Left renal pelvis (tissue), 4 donors: ENCODE measurements at regions not wholly inside any gene's neighbourhood (a gene's known extent, or its start where the extent isn't known, plus 50 kb on each side); places are given as distances from the start of the nearest gene placed in this dataset.
"Not testable (repeated sequence)": the region's sequence is repeated elsewhere in the genome, so short reads cannot be mapped to it uniquely, and the experiment has no call there.

ENCODE experiments used
- DNase-seq, 4 donors: peaks; one replicate each; pipeline ENCODE4 v3.0.0-alpha.2; 2013; ENCODE audit warnings: low read depth in 4 of 4, low spot score in 3 of 4

DNA sequence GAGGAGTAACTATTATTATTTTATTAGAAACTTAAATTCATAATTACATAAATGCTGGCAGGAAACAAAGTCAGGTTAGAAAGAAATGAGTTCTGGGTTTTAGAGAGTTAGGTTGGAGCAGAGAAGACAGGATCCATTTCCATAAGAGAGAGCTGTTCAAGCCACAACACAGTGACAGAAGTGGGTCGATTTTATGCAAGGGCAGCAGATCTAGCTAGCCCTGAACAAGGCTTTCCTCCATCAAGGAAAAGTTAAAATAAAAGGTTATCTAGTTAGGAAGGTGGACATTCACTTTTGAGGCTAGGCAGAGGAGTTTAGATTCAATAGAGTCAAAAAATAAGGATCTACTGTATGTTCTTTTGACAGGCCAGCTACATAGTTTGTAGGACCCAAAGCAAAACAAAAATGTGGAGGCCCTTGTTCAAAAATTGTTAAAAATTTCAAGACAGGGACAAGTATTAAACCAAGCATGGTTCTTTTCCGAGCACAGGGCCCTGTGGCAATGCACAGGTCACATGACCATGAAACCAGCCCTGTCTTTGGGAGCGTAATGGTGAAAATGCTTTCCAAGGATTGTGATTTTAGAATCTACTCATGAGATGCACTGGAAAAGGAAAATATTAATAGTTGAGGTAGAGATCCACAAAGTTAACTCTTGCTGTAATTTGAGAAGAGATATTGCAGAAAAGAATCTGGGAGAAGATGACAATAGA lies 91.2 kb upstream of the CREB1 start:
- no peak for DNase-seq

GRCh38 chr2:207439881-207440280 lies 89.9 kb upstream of the CREB1 start:
- not testable (repeated sequence) for DNase-seq

- no peak for DNase-seq
Measured at GRCh38 chr2:207444756-207445155, 85.0 kb upstream of the CREB1 start.

DNA sequence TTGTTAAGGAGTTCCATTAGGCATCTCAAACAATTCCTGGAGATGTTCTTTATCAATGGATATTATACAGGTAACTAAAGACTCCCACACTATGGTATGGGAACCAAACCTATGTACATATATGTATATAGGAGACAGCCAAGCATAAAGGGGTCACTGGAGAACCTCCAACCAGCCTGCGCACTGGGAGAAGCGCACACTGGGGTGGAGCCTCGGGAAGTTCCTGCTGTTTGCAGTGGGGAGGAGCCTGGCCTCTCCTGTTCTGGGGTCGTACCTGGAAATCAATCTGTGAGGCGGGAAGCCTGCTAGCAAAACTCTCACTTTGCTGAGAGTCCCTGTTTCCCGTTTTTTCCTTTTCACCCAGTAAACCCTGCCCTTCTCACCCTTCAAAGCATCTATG lies 83.1 kb upstream of the CREB1 start:
- no peak for DNase-seq

GRCh38 chr2:207448006-207448405 lies 81.8 kb upstream of the CREB1 start:
- DNase-seq: no peak

GRCh38 chr2:207449642-207450165 lies 80.1 kb upstream of the CREB1 start:
- DNase-seq: no peak

DNA sequence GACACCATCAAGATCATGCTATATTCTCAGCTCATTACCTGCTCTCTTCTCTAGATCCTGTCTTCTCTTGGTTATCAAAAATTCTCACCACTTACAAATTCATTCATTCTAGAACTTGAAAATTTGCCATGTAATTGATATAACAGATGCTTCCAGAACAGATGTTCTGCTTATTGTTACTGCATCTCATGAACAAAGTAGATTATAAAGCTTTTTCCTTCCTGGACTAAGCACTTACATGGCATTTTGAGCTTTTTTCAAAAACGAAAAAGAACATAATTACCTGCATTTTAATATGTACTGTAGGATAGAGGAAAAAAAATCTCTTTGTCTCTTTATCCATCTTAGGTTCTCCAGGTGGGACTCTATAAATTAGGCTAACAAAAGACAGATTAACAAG lies 79.6 kb upstream of the CREB1 start:
- no peak for DNase-seq

GRCh38 chr2:207458582-207458981 lies 71.2 kb upstream of the CREB1 start:
- DNase-seq: no peak

DNA sequence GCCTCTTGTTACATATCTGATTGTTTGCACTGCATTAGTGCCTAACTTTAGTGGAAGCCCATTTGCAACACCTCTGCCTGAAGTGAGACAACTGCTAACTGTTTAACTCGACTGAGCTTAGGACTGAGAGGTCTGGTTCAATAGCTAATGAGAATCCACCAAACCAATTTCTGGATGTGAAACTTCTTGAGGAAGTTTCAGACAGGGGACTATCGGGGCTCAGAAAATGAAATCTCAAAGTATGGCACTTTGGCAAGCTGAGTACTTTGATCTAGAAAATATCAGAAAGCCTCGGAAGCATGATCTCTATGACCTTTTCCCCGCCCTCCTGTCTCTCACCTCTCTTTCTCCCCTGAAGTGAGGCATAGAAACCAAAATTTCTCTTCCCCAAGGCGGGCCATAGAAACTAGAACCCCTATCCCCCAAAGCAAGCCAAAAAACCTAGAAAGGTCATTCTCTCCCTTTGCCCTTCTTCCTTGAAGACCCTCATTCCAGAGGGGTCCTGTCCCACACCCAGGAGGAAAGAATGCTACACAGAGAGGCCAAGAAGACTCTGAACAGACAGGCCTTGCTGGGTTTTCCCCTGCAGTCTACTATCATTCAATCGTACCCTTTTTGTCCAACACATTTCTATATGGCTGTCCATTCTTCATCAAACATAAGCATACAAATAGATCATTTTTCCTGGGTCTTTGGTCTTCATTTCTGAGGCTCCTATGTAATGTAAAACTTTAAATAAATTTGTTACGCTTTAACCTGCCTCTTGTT lies 69.6 kb upstream of the CREB1 start:
- DNase-seq: no peak

- no peak for DNase-seq
Measured at GRCh38 chr2:207463433-207463832, 66.3 kb upstream of the CREB1 start.

- DNase-seq: no peak
Measured at GRCh38 chr2:207464007-207464406, 65.8 kb upstream of the CREB1 start.

GRCh38 chr2:207465894-207466293 lies 63.9 kb upstream of the CREB1 start:
- no peak for DNase-seq

GRCh38 chr2:207467716-207468347 lies 61.9 kb upstream of the CREB1 start:
- no peak for DNase-seq

DNA sequence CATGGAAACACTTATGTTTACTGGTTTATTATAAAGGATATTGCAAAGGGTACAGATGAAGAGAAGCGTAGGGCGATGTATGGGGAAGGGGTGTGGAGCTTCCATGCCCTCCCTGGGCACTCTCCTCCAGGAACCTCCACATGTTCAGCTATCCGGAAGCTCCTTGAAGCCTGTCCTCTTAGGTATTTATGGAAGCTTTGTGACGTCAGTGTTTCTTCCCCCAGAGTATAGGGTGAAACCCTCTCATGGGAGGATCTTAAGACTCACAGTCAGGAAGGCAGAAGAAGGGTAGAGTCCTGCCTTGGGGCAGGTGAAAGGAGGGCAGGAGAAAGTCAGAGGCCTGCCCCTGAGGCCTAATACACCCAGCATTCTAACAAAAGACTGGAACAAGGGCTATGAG lies 61.3 kb upstream of the CREB1 start:
- DNase-seq: no peak

GRCh38 chr2:207469451-207469850 lies 60.3 kb upstream of the CREB1 start:
- DNase-seq: no peak

GRCh38 chr2:207469943-207470729 lies 59.6 kb upstream of the CREB1 start:
- DNase-seq: no peak

DNA sequence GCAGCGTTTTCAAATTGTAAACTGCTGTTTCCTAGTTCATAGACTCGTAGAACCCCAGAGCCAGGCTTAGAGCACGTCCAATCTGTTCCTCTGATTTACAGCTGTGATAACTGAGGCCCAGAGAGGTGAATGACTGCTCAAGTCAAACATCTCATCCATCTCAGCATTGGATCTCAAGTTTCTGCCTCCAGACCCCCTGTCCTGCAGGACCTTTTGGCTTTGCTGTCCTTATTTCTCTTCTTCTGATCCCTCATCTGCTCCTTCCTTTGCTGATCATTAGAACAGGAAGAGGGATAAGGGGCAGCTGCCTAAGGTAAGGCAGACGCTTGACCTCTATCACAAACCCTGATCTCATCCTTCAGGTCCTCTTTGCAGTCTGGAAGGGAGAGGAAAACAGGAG lies 58.5 kb upstream of the CREB1 start:
- DNase-seq: no peak

GRCh38 chr2:207472343-207473048 lies 57.3 kb upstream of the CREB1 start:
- peak in 1 of 4 donors; percentile 41 for DNase-seq

DNA sequence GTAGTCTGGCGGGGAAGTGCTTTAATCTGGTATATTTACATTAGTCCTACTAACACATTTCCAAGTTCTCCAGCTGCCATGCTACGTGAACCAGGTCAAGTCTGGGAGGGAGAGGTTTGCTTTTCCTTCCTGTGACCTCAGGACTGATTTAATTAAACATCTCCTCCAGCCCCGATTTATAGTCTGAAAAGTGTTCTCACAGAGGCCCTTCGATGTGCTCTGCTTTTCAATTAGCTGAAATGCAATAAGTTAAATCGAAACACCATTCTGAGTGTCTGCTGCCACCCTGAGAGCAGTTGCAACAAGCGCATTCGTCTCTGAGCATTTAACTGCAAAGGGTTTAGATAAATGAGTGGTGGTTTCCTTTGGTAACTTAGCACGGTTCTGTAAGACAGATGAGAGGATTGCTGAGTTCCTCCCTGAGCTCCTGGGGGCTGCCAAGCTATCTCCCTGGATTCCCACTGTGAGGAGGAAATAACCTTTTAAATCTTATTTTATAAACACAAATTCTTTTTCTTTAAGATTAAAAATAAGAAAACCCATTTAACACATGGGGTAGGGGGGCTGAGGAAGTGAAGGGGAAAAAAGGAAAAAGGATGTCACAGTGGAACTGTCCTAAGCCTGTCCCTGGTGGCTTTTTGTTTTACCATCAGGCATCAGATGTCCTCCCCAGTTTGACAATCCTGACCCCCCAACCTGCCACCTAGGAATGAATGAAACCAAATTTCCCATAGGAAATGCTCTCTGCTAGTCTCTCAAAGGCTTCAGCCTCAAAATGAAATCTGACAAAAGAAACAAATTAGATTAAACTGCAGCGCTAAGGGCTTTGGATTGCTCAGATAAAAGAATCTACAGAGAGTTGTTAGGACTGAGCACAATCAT lies 56.5 kb upstream of the CREB1 start:
- DNase-seq: peak; percentile 54 to 79 (median 61)
